MM.1S (cell line): ENCODE measurements at regions not wholly inside any gene's neighbourhood (a gene's known extent, or its start where the extent isn't known, plus 50 kb on each side); places are given as distances from the start of the nearest gene placed in this dataset.

Source experiments
- DNase-seq: peaks from one replicate; pipeline ENCODE4 v3.0.0-alpha.2; 2015
- H2AFZ ChIP-seq: fragments of 300-600 bp; sonication (generic); 2 replicates; pipeline ENCODE4 v1.6.0; 2016; ENCODE audit warnings: antibody characterized with exemption, low read length
- H3F3A ChIP-seq: fragments of 300-600 bp; sonication (generic); 2 replicates; pipeline ENCODE4 v1.6.1; 2016; ENCODE audit warnings: mild to moderate bottlenecking, antibody characterized with exemption, low read length, moderate library complexity, mixed read lengths; ENCODE audit not compliant: insufficient read depth
- H3K27ac ChIP-seq: fragments of 300-600 bp; sonication (generic); 2 replicates; pipeline ENCODE4 v1.5.1; 2016; ENCODE audit warnings: mild to moderate bottlenecking, low read length
- H3K27me3 ChIP-seq: fragments of 300-600 bp; sonication (generic); replicated peaks from 2 replicates; pipeline ENCODE4 v1.6.0; 2016; ENCODE audit warnings: low read length; ENCODE audit not compliant: insufficient read depth
- H3K36me3 ChIP-seq: fragments of 300-600 bp; sonication (generic); replicated peaks from 2 replicates; pipeline ENCODE4 v1.6.1; 2016; ENCODE audit warnings: mild to moderate bottlenecking, low read length, mixed read lengths; ENCODE audit not compliant: insufficient read depth
- H3K4me1 ChIP-seq: fragments of 300-600 bp; sonication (generic); 2 replicates; pipeline ENCODE4 v1.6.1; 2016; ENCODE audit warnings: low read length, mixed read lengths
- H3K4me2 ChIP-seq: fragments of 300-600 bp; sonication (generic); 2 replicates; pipeline ENCODE4 v1.6.0; 2016; ENCODE audit warnings: low read depth, low read length
- H3K4me3 ChIP-seq: fragments of 300-600 bp; sonication (generic); 2 replicates; pipeline ENCODE4 v1.5.1; 2016; ENCODE audit warnings: low read length, mixed read lengths
- H3K79me2 ChIP-seq: fragments of 300-600 bp; sonication (generic); 2 replicates; pipeline ENCODE4 v1.6.1; 2016; ENCODE audit warnings: mixed run types, low read length, mixed read lengths
- H3K9ac ChIP-seq: fragments of 300-600 bp; sonication (generic); 2 replicates; pipeline ENCODE4 v1.6.1; 2016; ENCODE audit warnings: low read length, mixed read lengths
- H3K9me2 ChIP-seq: fragments of 300-600 bp; sonication (generic); replicated peaks from 2 replicates; pipeline ENCODE4 v1.6.1; 2016; ENCODE audit warnings: mild to moderate bottlenecking, low read length, mixed read lengths; ENCODE audit not compliant: insufficient read depth
- H3K9me3 ChIP-seq: fragments of 300-600 bp; sonication (generic); replicated peaks from 2 replicates; pipeline ENCODE4 v1.6.1; 2016; ENCODE audit warnings: mild to moderate bottlenecking, low read length, mixed read lengths; ENCODE audit not compliant: insufficient read depth
- H4K20me1 ChIP-seq: fragments of 300-600 bp; sonication (generic); 2 replicates; pipeline ENCODE4 v1.6.1; 2016; ENCODE audit warnings: mild to moderate bottlenecking, low read length, moderate library complexity, mixed read lengths; ENCODE audit not compliant: insufficient read depth
- EZH2 ChIP-seq: fragments of 300-600 bp; sonication (generic); optimal IDR thresholded peaks from 2 replicates; pipeline ENCODE3; 2017; ENCODE audit warnings: low read depth, mild to moderate bottlenecking, antibody characterized with exemption, low read length, mixed read lengths
- EZH2phosphoT487 ChIP-seq: fragments of 300-600 bp; sonication (generic); IDR thresholded peaks from 2 replicates; pipeline ENCODE4 v1.6.1; 2018; ENCODE audit warnings: antibody characterized with exemption, low read length
- TF ChIP-seq, protein P1 (sequence below): fragments of 300-600 bp; sonication (generic); IDR thresholded peaks from 2 replicates; pipeline ENCODE4 v1.5.1; 2016; ENCODE audit warnings: antibody characterized with exemption, low read length, mixed read lengths

DNA sequence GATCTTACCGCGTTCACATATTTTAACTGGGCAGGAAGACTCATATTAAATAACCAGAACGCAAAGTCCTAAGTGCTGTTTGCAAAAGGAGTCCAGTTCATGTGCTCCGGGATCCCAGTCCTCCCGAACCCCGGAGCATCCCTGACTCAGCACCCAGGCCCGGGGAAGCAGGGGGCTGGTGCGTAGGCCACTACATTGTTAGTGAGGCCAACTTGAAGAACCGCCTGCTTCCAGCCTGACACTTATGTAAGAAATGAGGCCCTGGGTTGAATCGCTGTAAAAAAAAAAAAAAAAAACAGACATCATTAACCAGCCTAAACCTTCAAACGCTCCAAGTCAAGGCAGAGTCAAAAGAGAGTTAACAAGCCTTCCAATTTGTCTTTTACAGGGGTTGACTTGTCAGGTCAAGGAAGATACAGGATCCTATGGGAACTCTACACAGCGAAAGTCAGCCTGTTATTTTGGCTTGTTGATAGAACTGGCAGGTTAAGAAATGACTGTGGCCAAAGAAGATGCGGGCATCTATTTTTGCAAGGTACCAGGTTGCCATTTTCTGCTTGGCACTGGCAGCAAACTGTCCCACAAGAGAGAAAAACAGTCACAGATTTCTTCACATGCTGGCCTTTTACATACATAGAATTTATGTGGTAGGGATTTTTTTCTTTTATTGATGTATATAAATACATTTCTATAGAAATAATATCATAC, 93.3 kb downstream of the ACTL7B start:
- Histone ChIP-seq H3K79me2 (no peaks in the 10 kb centered on the region), H3K9me3 (no peaks in the 10 kb centered on the region), H3K9me2 (no peaks in the 10 kb centered on the region), H4K20me1 (no peaks in the 10 kb centered on the region), H3K4me1 (no peaks in the 10 kb centered on the region), H3K4me2 (no peak overlapping the region), H3K4me3 (no peak overlapping the region), H3K27ac (no peak overlapping the region), H2AFZ (no peak overlapping the region), H3K36me3 (no peaks in the 10 kb centered on the region), H3F3A (no peaks in the 10 kb centered on the region), H3K27me3 (no peaks in the 10 kb centered on the region), H3K9ac (no peak overlapping the region)
- DNase-seq: no peak
- TF ChIP-seq EZH2: no peak
- TF ChIP-seq EZH2phosphoT487: no peak
- TF ChIP-seq, protein P1, sequence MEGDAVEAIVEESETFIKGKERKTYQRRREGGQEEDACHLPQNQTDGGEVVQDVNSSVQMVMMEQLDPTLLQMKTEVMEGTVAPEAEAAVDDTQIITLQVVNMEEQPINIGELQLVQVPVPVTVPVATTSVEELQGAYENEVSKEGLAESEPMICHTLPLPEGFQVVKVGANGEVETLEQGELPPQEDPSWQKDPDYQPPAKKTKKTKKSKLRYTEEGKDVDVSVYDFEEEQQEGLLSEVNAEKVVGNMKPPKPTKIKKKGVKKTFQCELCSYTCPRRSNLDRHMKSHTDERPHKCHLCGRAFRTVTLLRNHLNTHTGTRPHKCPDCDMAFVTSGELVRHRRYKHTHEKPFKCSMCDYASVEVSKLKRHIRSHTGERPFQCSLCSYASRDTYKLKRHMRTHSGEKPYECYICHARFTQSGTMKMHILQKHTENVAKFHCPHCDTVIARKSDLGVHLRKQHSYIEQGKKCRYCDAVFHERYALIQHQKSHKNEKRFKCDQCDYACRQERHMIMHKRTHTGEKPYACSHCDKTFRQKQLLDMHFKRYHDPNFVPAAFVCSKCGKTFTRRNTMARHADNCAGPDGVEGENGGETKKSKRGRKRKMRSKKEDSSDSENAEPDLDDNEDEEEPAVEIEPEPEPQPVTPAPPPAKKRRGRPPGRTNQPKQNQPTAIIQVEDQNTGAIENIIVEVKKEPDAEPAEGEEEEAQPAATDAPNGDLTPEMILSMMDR: no peak

DNA sequence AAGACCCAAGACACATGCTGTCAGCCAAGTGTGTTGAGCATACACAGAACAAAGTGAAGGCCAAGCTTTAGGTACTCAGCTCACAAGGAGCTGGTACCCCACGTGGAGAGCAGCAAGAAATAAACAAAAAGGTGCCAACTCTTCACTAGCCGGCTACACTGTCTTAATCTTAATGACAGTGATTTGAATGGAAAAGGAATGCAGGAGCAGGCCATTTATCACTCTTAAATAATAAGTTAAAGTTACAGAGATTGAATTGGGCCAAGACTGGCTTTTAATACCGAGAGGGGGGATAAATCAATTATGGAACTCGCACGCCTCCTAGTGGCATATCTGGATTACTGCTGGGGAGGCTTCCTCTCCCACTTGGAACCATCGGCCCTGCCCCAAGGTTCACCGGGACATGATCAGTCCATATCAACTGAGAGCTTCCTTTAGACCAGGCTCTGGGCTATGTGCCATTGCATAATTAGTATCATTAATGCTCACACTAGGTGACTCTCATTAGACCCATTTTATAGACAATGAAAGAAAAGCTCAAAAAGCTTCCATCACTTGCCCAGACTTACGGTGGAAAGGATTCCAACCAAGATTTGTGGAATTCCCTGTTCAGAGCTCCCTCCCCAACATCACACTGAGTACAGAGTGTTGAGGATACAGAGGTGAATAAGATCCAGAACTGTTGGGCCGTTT, 94.0 kb downstream of the ACTL7B start:
- H3K4me1 ChIP-seq: no peaks in the 10 kb centered on the region
- no peaks in the 10 kb centered on the region for H3K9me3 ChIP-seq
- no peaks in the 10 kb centered on the region for H3F3A ChIP-seq
- DNase-seq: peak; percentile 40
- no peaks in the 10 kb centered on the region for H3K79me2 ChIP-seq
- TF ChIP-seq, protein P1: peak; percentile 89
- TF ChIP-seq EZH2 (no peak), EZH2phosphoT487 (no peak)
- H4K20me1 ChIP-seq: no peaks in the 10 kb centered on the region
- H3K27me3 ChIP-seq: no peaks in the 10 kb centered on the region
- H3K4me3 ChIP-seq: no peak overlapping the region
- no peak overlapping the region for H3K27ac ChIP-seq
- H2AFZ ChIP-seq: peak overlapping the region; percentile 45
- no peak overlapping the region for H3K9ac ChIP-seq
- H3K4me2 ChIP-seq: peak overlapping the region; percentile 15; the same call in 1 of the 2 replicates
- no peaks in the 10 kb centered on the region for H3K36me3 ChIP-seq
- no peaks in the 10 kb centered on the region for H3K9me2 ChIP-seq

DNA sequence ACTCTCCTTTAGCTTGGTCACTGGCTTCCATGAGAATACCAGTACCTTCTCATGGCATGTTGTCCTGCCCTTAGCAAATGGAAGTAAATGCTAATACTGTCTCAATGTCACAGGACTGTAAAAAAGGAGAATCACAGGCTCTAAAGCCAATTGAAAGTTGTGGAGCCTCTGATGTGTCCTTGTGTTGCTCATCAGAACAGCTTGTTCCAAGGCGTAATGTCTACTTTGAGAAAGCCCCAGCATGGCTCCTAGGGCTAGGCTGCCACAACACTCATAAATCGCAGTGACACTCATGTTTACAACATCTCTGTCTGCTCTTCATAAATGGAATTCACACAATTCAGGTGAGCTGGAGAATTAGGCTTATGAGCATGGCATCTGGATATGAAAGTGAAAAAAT, 94.9 kb downstream of the ACTL7B start:
- H3K4me2 ChIP-seq: no peak overlapping the region
- H4K20me1 ChIP-seq: no peaks in the 10 kb centered on the region
- H3K79me2 ChIP-seq: no peaks in the 10 kb centered on the region
- TF ChIP-seq EZH2: no peak
- TF ChIP-seq, protein P1: no peak
- no peak for TF ChIP-seq EZH2phosphoT487
- no peaks in the 10 kb centered on the region for H3K36me3 ChIP-seq
- H3F3A ChIP-seq: no peaks in the 10 kb centered on the region
- DNase-seq: no peak
- H3K9ac ChIP-seq: no peak overlapping the region
- H3K27ac ChIP-seq: no peak overlapping the region
- no peaks in the 10 kb centered on the region for H3K9me2 ChIP-seq
- H2AFZ ChIP-seq: no peak overlapping the region
- no peaks in the 10 kb centered on the region for H3K27me3 ChIP-seq
- no peaks in the 10 kb centered on the region for H3K9me3 ChIP-seq
- no peaks in the 10 kb centered on the region for H3K4me1 ChIP-seq
- H3K4me3 ChIP-seq: no peak overlapping the region
